NCI-H446 (cell line): ENCODE measurements at regions not wholly inside any gene's neighbourhood (a gene's known extent, or its start where the extent isn't known, plus 50 kb on each side); places are given as distances from the start of the nearest gene placed in this dataset.

Experiments used
- DNase-seq, 2 experiments: peaks; one replicate each; lab custom pipeline; 2025; lab: John Stamatoyannopoulos, UW

DNA sequence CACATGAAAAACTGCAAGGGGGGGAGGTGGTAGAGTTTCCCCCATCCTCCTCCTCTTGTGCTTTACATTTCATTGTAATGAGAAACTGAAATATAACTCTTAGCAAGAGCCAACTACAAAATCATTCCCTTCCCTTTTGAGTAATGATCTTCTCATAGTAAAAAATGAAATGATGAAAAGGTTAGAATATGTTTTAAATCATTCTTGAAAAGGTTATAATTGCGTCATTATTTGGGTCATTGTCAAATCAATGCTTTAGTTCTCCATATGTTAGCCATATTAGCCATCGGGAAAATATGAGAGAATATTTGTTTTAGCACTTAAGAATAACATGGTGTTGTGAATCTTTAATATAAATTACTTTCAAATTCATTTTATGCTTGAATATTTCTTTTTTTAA is 1185.0 kb upstream of the CDH18 start:
- no peak for DNase-seq

GRCh38 chr5:21171038-21171437 is 1183.0 kb upstream of the CDH18 start:
- DNase-seq, result no peak

- DNase-seq, result no peak
These were observed 1180.6 kb upstream of the CDH18 start for GRCh38 chr5:21168557-21168956.

GRCh38 chr5:21165344-21165743 is 1177.3 kb upstream of the CDH18 start:
- no peak for DNase-seq

DNA sequence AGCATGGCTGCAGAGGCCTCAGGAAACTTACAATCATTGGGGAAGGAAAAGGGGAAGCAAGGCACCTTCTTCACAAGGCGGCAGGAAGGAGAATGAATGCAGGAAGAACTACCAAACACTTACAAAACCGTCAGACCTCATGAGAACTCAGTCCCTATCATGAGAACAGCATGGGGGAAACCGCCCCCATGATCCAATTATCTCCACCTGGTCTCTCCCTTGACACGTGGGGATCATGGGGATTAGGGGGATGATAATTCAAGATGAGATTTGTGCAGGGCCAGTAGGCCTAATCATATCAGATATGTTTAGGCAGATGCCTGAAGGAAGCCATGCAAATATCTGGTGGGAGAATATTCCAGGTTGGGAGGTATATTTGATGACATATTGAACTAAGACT is 1176.4 kb upstream of the CDH18 start:
- DNase-seq, result no peak

DNA sequence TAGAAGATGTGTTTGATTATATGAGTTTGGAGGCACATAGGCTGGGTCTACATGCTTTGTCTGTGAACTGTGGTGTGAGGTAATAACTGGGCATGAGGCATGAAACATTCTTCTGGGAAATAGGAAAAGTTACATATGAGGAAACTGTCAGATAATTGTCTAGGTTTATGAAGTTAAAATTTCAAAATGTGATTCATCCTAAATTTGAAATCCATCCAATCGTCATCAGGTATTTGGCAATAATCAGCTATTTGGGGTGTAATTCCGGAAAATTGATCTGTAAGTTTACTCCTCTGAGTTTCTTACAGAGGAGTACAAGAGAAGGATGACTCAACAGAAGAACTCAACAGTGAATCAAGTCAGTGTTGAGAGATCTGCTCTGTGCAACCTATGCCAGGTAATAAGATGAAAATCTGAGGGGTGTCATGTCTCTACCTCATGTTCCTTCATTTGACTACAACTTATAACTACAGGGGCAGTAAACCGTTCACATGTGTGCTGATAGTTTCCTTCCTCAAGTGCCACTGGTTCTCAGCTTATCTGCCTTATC is 1171.6 kb upstream of the CDH18 start:
- no peak for DNase-seq

- peak in 1 of 2 experiments; percentile 37 for DNase-seq
These were observed 1166.5 kb upstream of the CDH18 start for GRCh38 chr5:21154526-21154925.

- DNase-seq, result peak in 1 of 2 experiments; percentile 20
These were observed 1164.6 kb upstream of the CDH18 start for GRCh38 chr5:21152611-21153010.

DNA sequence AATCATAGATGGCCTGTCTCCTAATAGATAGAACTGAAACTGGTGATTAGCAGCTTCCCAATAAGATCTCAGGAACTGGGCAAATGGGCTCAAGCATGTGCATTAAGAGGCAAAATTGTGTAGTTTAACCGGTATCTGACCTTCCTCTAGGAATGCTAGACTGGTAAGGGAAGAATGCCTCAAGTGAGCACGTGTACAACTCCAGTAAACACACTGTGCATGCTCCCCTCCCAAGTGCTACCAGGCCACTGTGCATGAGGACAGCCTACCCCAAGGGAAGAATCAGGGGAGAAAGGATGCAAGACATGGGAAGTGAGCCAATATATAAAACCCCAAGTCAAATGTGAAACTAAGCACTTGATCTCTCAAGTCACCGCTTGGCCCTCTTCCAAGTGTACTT is 1157.4 kb upstream of the CDH18 start:
- no peak for DNase-seq

- no peak for DNase-seq
These were observed 1155.7 kb upstream of the CDH18 start for GRCh38 chr5:21143686-21144085.

- no peak for DNase-seq
These were observed 1154.8 kb upstream of the CDH18 start for GRCh38 chr5:21142791-21143190.

DNA sequence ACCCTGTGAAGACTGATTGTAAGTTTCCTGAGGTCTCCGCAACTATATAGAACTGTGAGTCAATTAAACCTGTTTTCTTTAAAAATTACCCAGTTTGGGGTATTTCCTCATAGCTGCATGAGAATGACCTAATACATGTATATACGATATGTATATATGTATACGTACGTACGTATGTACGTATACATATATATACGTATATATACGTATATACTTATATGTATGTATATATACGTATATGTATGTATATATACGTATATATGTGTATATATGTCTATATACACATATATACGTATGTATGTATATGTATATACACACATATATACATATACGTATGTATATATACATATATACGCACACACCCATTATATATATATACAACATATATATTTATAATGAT is 1153.0 kb upstream of the CDH18 start:
- DNase-seq, result no peak

DNA sequence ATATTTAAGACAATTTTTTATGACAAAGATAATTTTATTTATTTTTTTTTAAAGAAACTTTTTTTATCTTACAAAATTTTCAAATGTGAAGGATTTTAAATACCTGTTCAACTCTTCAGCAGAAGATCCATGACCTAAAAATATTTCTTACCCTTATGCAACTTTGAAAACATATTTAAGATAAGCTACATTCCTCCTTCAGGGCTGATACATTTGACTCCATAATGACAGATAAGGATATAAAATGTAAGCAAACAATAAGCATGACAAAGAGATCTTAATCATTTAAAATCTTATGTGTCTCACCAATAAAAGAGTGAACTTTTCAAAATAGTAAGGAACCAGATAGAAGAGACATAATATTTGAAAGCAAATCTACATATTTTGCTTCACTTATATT is 1138.2 kb upstream of the CDH18 start:
- DNase-seq, result no peak

DNA sequence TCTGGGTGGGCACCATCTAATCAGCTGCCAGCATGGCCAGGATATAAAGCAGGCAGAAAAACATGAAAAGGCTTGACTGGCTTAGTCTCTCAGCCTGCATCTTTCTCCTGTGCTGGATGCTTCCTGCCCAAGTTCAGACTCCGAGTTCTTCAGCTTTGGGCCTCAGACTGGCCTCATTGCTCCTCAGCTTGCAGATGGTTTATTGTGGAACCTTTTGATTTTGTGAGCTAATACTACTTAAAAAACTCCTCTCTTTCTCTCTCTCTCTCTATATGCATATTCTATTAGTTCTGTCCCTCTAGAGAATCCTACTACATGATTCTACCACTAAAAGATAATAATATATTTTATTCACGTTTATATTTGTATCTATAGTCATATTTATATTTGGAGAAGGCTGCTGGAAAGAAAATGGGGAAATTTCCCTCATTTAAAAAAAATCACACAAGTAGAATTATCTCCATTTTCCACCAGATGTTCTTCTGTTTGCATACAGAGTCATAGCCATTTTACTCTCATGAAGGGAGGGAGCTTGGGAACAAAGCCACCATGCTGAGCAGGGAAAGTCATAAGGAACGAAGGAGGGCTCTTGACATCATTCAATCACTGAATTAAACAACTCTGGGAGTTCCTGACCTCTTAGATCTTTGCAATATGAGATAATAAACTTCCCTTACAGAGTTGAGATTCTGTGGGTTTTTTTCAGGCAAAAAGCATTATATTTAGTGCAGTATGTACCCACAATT is 1137.4 kb upstream of the CDH18 start:
- DNase-seq, result no peak

DNA sequence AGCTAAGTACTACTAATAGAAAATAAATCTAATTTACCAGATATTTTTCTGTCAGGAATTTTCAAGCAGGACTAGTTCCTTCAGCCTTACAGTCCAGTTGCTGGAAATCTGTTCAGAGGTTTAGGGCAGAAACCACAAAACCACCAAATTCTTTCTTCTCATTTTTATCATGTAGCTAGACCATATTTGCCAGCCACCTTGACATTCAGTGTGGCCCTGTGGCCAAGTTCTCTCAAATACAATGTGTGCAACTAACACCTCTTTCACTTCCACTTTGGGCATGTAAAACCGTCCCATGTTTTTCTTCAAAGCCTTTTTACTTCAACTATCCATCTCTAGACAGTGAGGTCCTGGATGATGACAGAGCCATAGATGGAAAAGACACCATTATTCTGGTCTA is 1133.2 kb upstream of the CDH18 start:
- no peak for DNase-seq

- no peak for DNase-seq
These were observed 1109.7 kb upstream of the CDH18 start for GRCh38 chr5:21097661-21098060.

- no peak for DNase-seq
These were observed 1106.6 kb upstream of the CDH18 start for GRCh38 chr5:21094619-21095018.

DNA sequence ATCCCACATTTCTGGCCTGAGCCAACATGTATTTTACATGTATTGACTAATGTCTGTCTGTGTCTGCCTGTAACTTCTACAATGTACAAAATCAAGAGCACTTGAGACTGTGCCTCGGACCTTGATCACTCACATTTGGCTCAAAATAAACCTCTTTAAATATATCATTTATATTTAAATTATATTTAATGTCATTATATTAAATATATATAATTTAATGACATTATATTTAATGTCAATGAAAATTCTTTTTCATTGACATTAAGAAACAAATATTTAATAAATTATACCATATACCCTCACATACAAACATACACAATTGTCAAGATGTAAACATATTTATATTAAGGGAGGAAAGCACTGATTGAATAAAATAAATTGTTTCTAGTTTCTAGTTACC is 1099.8 kb upstream of the CDH18 start:
- no peak for DNase-seq

- no peak for DNase-seq
These were observed 1097.8 kb upstream of the CDH18 start for GRCh38 chr5:21085791-21086190.

DNA sequence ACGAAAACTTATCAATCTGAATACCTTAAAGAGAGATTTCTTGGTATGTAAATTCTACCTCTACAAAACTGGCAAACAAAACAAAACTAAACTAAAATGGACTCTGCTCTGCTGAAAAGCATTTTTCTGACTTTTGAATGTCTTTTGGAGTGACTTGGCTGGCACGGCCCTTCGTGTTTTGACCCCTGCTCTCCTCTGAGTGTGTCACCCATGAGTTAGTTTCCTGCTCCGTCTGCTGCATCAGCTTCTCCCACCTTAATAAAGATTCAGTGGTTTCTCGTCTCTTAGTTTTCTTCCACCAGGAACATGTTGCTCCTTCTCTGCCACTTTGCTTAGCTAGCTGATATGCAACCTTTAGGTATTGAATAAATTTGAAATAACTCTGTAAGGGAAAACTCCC is 1084.0 kb upstream of the CDH18 start:
- DNase-seq, result no peak

DNA sequence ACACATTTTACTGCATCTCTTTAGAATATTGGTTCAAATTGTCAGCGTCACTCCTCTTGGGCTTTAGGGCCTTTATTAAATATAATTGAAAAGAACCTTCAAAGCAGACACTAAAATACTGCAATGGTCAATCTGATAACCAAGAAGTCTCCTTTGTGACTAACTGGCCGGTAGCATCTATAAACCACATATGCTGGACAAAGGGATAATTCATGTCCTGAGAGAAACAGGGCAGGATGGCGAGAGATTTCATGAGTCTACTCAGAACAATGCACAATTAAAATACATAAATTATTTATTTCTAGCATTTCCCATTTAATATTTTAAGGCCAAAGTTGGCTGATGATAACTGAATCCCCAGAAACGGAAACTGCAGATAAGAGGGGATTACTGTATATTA is 1083.4 kb upstream of the CDH18 start:
- no peak for DNase-seq

DNA sequence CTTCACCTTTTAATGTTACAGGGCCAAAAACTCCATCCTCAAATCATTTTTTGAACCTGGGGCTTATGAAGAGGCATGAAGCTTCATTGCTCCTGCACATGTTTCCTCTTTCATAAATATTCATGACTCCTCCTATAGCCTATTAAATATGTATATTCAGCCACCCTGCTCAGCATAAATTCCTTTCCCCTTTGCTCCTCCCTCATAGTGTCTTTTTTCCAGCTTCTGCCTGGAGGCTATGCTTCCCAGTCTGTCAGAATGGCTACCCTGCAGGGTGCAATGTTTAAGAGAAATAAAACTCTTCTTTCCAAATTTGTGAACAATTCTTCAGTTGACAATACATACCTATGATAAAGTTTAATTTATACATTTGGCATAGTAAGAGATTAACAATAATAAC is 1082.9 kb upstream of the CDH18 start:
- no peak for DNase-seq

- DNase-seq, result no peak
These were observed 1079.7 kb upstream of the CDH18 start for GRCh38 chr5:21067724-21068123.

DNA sequence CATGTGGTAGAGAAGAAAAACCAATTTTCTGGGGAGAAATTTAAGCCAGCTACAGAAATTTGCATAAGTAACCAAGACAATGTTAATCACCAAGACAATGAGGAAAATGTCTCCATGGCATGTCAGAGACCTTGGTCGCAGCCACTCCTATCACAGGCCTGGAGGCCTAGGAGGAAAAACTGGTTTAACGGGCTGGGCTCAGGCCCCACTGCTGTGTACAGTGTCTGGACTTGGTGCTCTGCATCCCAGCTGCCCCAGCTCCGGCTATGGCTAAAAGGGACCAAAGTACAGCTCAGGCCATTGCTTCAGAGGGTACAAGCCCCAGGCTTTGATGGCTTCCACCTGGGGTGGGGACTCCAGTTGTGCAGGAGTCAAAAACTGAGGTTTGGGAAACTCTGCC is 1075.1 kb upstream of the CDH18 start:
- no peak for DNase-seq
